ENCODE measurements at regions not wholly inside any gene's neighbourhood (a gene's known extent, or its start where the extent isn't known, plus 50 kb on each side); places are given as distances from the start of the nearest gene placed in this dataset.

GRCh38 chr4:1495416-1496115 is 89.3 kb upstream of the NKX1-1 start:
- no peak for DNase-seq
- Mint-ChIP-seq H3K4me3 (no peak overlapping the region), H3K9me3 (no peaks in the 10 kb centered on the region), H3K27me3 (ENCODE audit: insufficient read depth) (peaks cover 9% of the 10 kb centered on the region), H3K27ac (no peak overlapping the region), H3K4me1 (ENCODE audit: low read depth) (no peaks in the 10 kb centered on the region), H3K36me3 (ENCODE audit: low read depth) (no peaks in the 10 kb centered on the region)
- no peak for TF ChIP-seq CTCF (IDR thresholded peaks at IDR 0.05)

GRCh38 chr4:1494416-1495315 is 88.4 kb upstream of the NKX1-1 start:
- no peak for DNase-seq
- no peak overlapping the region for H3K4me3 Mint-ChIP-seq
- H3K9me3 Mint-ChIP-seq, result no peaks in the 10 kb centered on the region
- H3K27me3 Mint-ChIP-seq (ENCODE audit: insufficient read depth), result peaks cover 11% of the 10 kb centered on the region
- no peaks in the 10 kb centered on the region for H3K4me1 Mint-ChIP-seq (ENCODE audit: low read depth)
- no peak for TF ChIP-seq CTCF (IDR thresholded peaks at IDR 0.05)
- H3K27ac Mint-ChIP-seq, result no peak overlapping the region
- H3K36me3 Mint-ChIP-seq (ENCODE audit: low read depth), result no peaks in the 10 kb centered on the region

- no peak for TF ChIP-seq CTCF (IDR thresholded peaks at IDR 0.05)
- no peak overlapping the region for H3K4me3 Mint-ChIP-seq
- DNase-seq, result no peak
- H3K9me3 Mint-ChIP-seq, result no peaks in the 10 kb centered on the region
- peaks cover 11% of the 10 kb centered on the region for H3K27me3 Mint-ChIP-seq (ENCODE audit: insufficient read depth)
- H3K4me1 Mint-ChIP-seq (ENCODE audit: low read depth), result no peaks in the 10 kb centered on the region
- no peak overlapping the region for H3K27ac Mint-ChIP-seq
- no peaks in the 10 kb centered on the region for H3K36me3 Mint-ChIP-seq (ENCODE audit: low read depth)
Observed at GRCh38 chr4:1493540-1494287, 87.5 kb upstream of the NKX1-1 start.

GRCh38 chr4:1492651-1493539 is 86.7 kb upstream of the NKX1-1 start:
- Mint-ChIP-seq H3K36me3 (ENCODE audit: low read depth) (no peaks in the 10 kb centered on the region), H3K27me3 (ENCODE audit: insufficient read depth) (peaks cover 12% of the 10 kb centered on the region), H3K27ac (no peak overlapping the region), H3K9me3 (no peaks in the 10 kb centered on the region), H3K4me3 (no peak overlapping the region), H3K4me1 (ENCODE audit: low read depth) (no peaks in the 10 kb centered on the region)
- no peak for TF ChIP-seq CTCF (IDR thresholded peaks at IDR 0.05)
- no peak for DNase-seq

- no peak for TF ChIP-seq CTCF (IDR thresholded peaks at IDR 0.05)
- H3K36me3 Mint-ChIP-seq (ENCODE audit: low read depth), result no peaks in the 10 kb centered on the region
- H3K4me3 Mint-ChIP-seq, result no peak overlapping the region
- no peak for DNase-seq
- H3K9me3 Mint-ChIP-seq, result peaks cover 6% of the 10 kb centered on the region; the same call in 1 of the 2 replicates
- no peaks in the 10 kb centered on the region for H3K4me1 Mint-ChIP-seq (ENCODE audit: low read depth)
- H3K27me3 Mint-ChIP-seq (ENCODE audit: insufficient read depth), result peaks cover 12% of the 10 kb centered on the region
- no peak overlapping the region for H3K27ac Mint-ChIP-seq
Observed at GRCh38 chr4:1492142-1492457, 85.9 kb upstream of the NKX1-1 start.
